Karpas-422 (cell line): ENCODE measurements at regions not wholly inside any gene's neighbourhood (a gene's known extent, or its start where the extent isn't known, plus 50 kb on each side); places are given as distances from the start of the nearest gene placed in this dataset.

ENCODE experiments used
- DNase-seq: peaks from one replicate; pipeline ENCODE4 v3.0.0-alpha.2; 2015
- H2AFZ ChIP-seq: fragments of 200-600 bp; sonication (generic); 2 replicates; pipeline ENCODE4 v1.6.1; 2014; ENCODE audit warnings: antibody characterized with exemption, low read length, mixed read lengths
- H3K27ac ChIP-seq: fragments of 200-600 bp; sonication (generic); 2 replicates; pipeline ENCODE4 v1.5.1; 2014; ENCODE audit warnings: mild to moderate bottlenecking, low read length, moderate library complexity
- H3K27me3 ChIP-seq: fragments of 200-600 bp; sonication (generic); 2 replicates; pipeline ENCODE4 v1.6.1; 2014; ENCODE audit warnings: low read length, mixed read lengths
- H3K36me3 ChIP-seq: fragments of 200-600 bp; sonication (generic); 2 replicates; pipeline ENCODE4 v1.6.1; 2014; ENCODE audit warnings: low read length, mixed read lengths; ENCODE audit not compliant: insufficient read depth
- H3K4me1 ChIP-seq: fragments of 200-600 bp; sonication (generic); 2 replicates; pipeline ENCODE4 v1.6.1; 2014; ENCODE audit warnings: mild to moderate bottlenecking, low read length, mixed read lengths
- H3K4me2 ChIP-seq: fragments of 200-600 bp; sonication (generic); 2 replicates; pipeline ENCODE4 v1.6.1; 2014; ENCODE audit warnings: low read length, low read depth, mild to moderate bottlenecking; ENCODE audit not compliant: poor library complexity, severe bottlenecking
- H3K4me3 ChIP-seq: fragments of 200-600 bp; sonication (generic); 2 replicates; pipeline ENCODE4 v1.5.1; 2014; ENCODE audit warnings: mild to moderate bottlenecking, antibody characterized with exemption, low read length, mixed read lengths
- H3K79me2 ChIP-seq: fragments of 200-600 bp; sonication (generic); 2 replicates; pipeline ENCODE4 v1.6.1; 2014; ENCODE audit warnings: mild to moderate bottlenecking, low read length, mixed read lengths
- H3K9ac ChIP-seq: fragments of 200-600 bp; sonication (generic); 2 replicates; pipeline ENCODE4 v1.6.0; 2014; ENCODE audit warnings: low read length
- H3K9me2 ChIP-seq: fragments of 200-600 bp; sonication (generic), shearing (Covaris generic); replicated peaks from 2 replicates; pipeline ENCODE4 v1.6.0; 2014; ENCODE audit warnings: mild to moderate bottlenecking, low read length, moderate library complexity; ENCODE audit not compliant: insufficient read depth
- H3K9me3 ChIP-seq: fragments of 300-700, 200-600 bp; sonication (generic); 2 replicates; pipeline ENCODE4 v1.6.1; 2014; ENCODE audit warnings: low read length, mixed read lengths
- H4K20me1 ChIP-seq: fragments of 200-600 bp; sonication (generic); 2 replicates; pipeline ENCODE4 v1.6.1; 2014; ENCODE audit warnings: mild to moderate bottlenecking, antibody characterized with exemption, low read length, low read depth; ENCODE audit not compliant: insufficient read depth

GRCh38 chr1:13878021-13878420, 178.0 kb downstream of the PRDM2 start:
- no peak overlapping the region for H3K27ac ChIP-seq
- H3K4me2 ChIP-seq, result no peak overlapping the region
- H3K4me1 ChIP-seq, result no peaks in the 10 kb centered on the region
- no peak overlapping the region for H2AFZ ChIP-seq
- H3K36me3 ChIP-seq, result no peaks in the 10 kb centered on the region
- no peaks in the 10 kb centered on the region for H3K9me2 ChIP-seq
- no peak for DNase-seq
- no peaks in the 10 kb centered on the region for H3K27me3 ChIP-seq
- no peaks in the 10 kb centered on the region for H3K9me3 ChIP-seq
- no peaks in the 10 kb centered on the region for H3K79me2 ChIP-seq
- no peak overlapping the region for H3K4me3 ChIP-seq
- no peaks in the 10 kb centered on the region for H4K20me1 ChIP-seq
- H3K9ac ChIP-seq, result no peak overlapping the region

- Histone ChIP-seq H3K9me3 (no peaks in the 10 kb centered on the region), H3K9ac (no peak overlapping the region), H3K27ac (no peak overlapping the region)
These were observed 178.5 kb downstream of the PRDM2 start for GRCh38 chr1:13878451-13878850.

GRCh38 chr1:13881385-13882088, 181.5 kb downstream of the PRDM2 start:
- Histone ChIP-seq H2AFZ (no peak overlapping the region), H3K9me3 (no peaks in the 10 kb centered on the region), H3K36me3 (no peaks in the 10 kb centered on the region), H3K27ac (no peak overlapping the region), H3K4me3 (no peak overlapping the region), H3K9me2 (no peaks in the 10 kb centered on the region), H3K27me3 (no peaks in the 10 kb centered on the region), H4K20me1 (no peaks in the 10 kb centered on the region), H3K79me2 (no peaks in the 10 kb centered on the region), H3K4me1 (no peaks in the 10 kb centered on the region), H3K9ac (no peak overlapping the region), H3K4me2 (no peak overlapping the region)
- DNase-seq, result no peak

More at GRCh38 chr1:13878451-13878850, 178.5 kb downstream of the PRDM2 start:
- H2AFZ ChIP-seq, result no peak overlapping the region
- no peak for DNase-seq
- no peaks in the 10 kb centered on the region for H3K27me3 ChIP-seq
- no peaks in the 10 kb centered on the region for H3K4me1 ChIP-seq
- H4K20me1 ChIP-seq, result no peaks in the 10 kb centered on the region
- H3K4me3 ChIP-seq, result no peak overlapping the region
- H3K9me2 ChIP-seq, result no peaks in the 10 kb centered on the region
- no peaks in the 10 kb centered on the region for H3K79me2 ChIP-seq
- H3K4me2 ChIP-seq, result no peak overlapping the region
- no peaks in the 10 kb centered on the region for H3K36me3 ChIP-seq

- Histone ChIP-seq H4K20me1 (no peaks in the 10 kb centered on the region), H3K27me3 (no peaks in the 10 kb centered on the region), H3K79me2 (no peaks in the 10 kb centered on the region), H3K4me3 (no peak overlapping the region), H3K4me1 (no peaks in the 10 kb centered on the region), H3K4me2 (no peak overlapping the region), H2AFZ (no peak overlapping the region), H3K9me3 (no peaks in the 10 kb centered on the region), H3K36me3 (no peaks in the 10 kb centered on the region), H3K27ac (no peak overlapping the region), H3K9me2 (no peaks in the 10 kb centered on the region), H3K9ac (no peak overlapping the region)
- DNase-seq, result no peak
These were observed 188.5 kb downstream of the PRDM2 start for GRCh38 chr1:13888351-13888986.

GRCh38 chr1:13889495-13889894, 189.5 kb downstream of the PRDM2 start:
- DNase-seq, result no peak
- no peaks in the 10 kb centered on the region for H3K79me2 ChIP-seq
- H3K27ac ChIP-seq, result no peak overlapping the region
- H2AFZ ChIP-seq, result no peak overlapping the region
- no peak overlapping the region for H3K4me3 ChIP-seq
- no peaks in the 10 kb centered on the region for H3K9me3 ChIP-seq
- H3K36me3 ChIP-seq, result no peaks in the 10 kb centered on the region
- no peaks in the 10 kb centered on the region for H3K4me1 ChIP-seq
- no peaks in the 10 kb centered on the region for H3K27me3 ChIP-seq
- no peak overlapping the region for H3K4me2 ChIP-seq
- H4K20me1 ChIP-seq, result no peaks in the 10 kb centered on the region
- no peaks in the 10 kb centered on the region for H3K9me2 ChIP-seq
- no peak overlapping the region for H3K9ac ChIP-seq

GRCh38 chr1:13890766-13891165, 190.8 kb downstream of the PRDM2 start:
- Histone ChIP-seq H3K4me3 (no peak overlapping the region), H3K79me2 (no peaks in the 10 kb centered on the region), H3K4me2 (no peak overlapping the region), H3K27ac (no peak overlapping the region), H4K20me1 (no peaks in the 10 kb centered on the region), H3K36me3 (no peaks in the 10 kb centered on the region), H3K27me3 (no peaks in the 10 kb centered on the region), H3K9me3 (no peaks in the 10 kb centered on the region), H3K9ac (no peak overlapping the region), H2AFZ (no peak overlapping the region), H3K9me2 (no peaks in the 10 kb centered on the region), H3K4me1 (no peaks in the 10 kb centered on the region)
- no peak for DNase-seq

GRCh38 chr1:13892198-13892597, 192.2 kb downstream of the PRDM2 start:
- H3K4me2 ChIP-seq, result no peak overlapping the region
- H3K4me1 ChIP-seq, result no peaks in the 10 kb centered on the region
- H3K9ac ChIP-seq, result no peak overlapping the region
- H3K27ac ChIP-seq, result no peak overlapping the region
- no peaks in the 10 kb centered on the region for H3K79me2 ChIP-seq
- H3K36me3 ChIP-seq, result no peaks in the 10 kb centered on the region
- H3K9me2 ChIP-seq, result no peaks in the 10 kb centered on the region
- H3K4me3 ChIP-seq, result no peak overlapping the region
- no peak for DNase-seq
- H2AFZ ChIP-seq, result no peak overlapping the region
- H3K9me3 ChIP-seq, result no peaks in the 10 kb centered on the region
- H4K20me1 ChIP-seq, result no peaks in the 10 kb centered on the region
- no peaks in the 10 kb centered on the region for H3K27me3 ChIP-seq

GRCh38 chr1:13892671-13893325, 192.8 kb downstream of the PRDM2 start:
- no peaks in the 10 kb centered on the region for H3K27me3 ChIP-seq
- no peak for DNase-seq
- no peak overlapping the region for H3K4me3 ChIP-seq
- no peaks in the 10 kb centered on the region for H4K20me1 ChIP-seq
- no peak overlapping the region for H3K9ac ChIP-seq
- no peaks in the 10 kb centered on the region for H3K4me1 ChIP-seq
- no peak overlapping the region for H3K27ac ChIP-seq
- no peak overlapping the region for H2AFZ ChIP-seq
- no peaks in the 10 kb centered on the region for H3K9me2 ChIP-seq
- no peaks in the 10 kb centered on the region for H3K79me2 ChIP-seq
- H3K36me3 ChIP-seq, result no peaks in the 10 kb centered on the region
- H3K9me3 ChIP-seq, result no peaks in the 10 kb centered on the region
- no peak overlapping the region for H3K4me2 ChIP-seq
